ENCODE measurements at regions not wholly inside any gene's neighbourhood (a gene's known extent, or its start where the extent isn't known, plus 50 kb on each side); places are given as distances from the start of the nearest gene placed in this dataset.
A peak's percentile ranks its signal among the peaks of the same experiment; 100 is the strongest.

DNA sequence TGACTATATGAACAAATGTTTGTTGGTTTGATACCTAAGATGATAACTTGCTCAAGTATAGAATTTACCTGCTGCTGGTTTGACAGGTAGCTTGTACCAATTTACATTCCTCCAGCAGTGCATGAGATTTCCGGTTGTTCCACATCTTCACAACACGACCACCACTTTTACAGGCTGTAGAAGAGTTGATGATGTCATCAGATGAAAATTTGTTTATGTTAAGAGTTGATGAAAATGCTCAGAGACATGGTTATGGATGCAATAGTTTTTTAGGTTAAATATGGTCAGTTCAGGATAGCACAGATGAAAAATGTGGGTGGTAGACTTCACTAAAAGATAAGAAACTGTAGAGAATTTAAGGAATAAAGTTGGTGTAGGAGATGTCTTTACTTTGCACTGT is 468.3 kb downstream of the PCDH18 start:
- DNase-seq, result no peak

DNA sequence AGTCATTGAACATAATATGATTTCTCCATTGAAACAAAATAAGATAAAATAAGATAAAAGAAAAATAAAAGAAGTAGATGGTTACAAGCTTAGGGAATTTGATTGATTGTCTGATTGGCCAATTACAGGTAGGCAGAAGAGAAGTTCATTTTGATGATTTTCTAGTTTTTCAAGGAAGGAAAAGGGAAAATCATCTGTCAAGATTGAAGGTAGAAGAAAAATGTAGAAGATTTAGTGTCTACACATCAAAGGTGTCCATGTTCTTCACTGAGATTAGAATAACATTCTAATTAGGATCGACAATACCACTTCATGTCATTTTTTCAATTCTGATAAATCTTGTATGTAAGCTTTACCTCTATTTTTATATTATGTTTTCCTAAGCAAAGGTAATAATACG is 489.1 kb downstream of the PCDH18 start:
- DNase-seq, result no peak

DNA sequence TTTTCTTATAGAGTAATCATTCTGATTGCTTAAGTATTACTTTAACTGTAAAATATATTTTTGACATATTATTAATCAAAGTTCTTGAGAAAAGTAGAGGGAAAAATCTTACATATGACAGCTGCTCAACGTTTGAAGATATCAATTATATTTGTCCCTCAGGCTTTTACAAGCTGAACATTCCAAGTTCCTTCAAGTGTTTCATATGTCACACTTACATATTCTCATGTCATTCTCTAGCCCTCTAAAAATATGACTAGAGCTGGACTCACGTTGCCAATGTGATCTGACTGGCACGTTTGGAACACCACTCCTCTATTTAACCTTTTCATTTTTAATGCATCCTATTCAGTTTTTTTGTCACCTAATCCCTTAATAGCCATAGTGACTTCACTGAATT is 492.9 kb downstream of the PCDH18 start:
- no peak for DNase-seq

DNA sequence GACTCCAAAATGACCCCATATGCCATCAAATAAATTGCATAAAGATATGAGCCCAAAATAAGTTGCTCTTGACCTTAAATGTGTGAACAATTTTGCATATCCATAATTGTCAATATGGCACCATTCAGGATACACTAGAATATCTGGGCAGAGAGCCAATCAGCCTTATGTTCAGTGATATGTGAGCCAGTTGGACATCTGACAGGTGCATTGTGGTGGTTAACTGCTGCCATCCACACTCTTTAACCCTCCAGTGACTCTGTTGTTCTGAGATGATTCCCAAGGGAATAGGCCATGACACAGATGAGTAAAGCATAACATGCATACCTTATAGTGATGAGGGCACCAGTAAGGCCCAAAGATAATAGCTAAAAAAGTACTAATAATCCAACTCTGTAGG is 500.1 kb downstream of the PCDH18 start:
- DNase-seq, result peak; percentile 55 to 59

DNA sequence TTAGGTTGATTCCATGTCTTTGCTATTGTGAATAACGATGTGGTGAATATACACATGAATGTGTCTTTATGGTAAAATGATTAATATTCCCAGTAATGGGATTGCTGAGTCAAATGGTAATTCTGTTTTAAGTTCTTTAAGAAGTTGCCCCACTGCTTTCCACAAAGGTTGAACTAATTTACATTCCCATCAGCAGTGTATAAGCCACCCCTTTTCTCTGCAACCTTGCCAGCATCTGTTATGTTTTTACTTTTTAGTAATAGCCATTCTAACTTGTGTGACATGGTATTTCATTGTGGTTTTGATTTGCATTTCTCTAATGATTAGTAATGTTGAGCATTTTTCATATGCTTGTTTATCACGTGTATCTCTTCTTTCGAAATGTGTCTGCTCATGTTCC is 503.3 kb downstream of the PCDH18 start:
- no peak for DNase-seq

DNA sequence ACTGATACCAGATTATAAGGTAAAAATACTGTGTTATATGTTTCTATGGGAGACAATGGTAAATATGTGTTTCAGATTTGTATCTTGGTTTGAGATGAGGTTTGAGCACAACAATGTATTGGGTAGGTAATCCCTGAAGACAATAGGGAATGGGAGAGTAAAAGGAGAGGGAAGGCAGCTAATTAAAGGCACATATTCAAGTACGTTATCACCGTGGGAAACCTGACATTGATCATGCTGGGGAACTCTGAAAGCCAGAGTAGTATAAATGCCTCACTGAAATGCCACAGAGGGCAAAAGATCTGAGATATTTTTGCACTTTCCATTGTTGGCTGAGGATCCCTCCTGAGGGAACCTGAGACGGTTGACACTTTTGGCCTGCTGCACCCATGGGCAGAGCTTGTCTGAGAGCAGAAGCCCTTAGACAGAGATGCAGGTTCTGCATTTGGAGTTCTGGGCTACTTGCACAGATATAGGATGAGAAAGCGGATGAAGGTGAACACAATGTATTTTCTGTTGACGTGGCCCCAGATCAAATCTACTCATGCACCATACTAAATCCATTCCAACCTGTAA is 506.7 kb downstream of the PCDH18 start:
- no peak for DNase-seq

DNA sequence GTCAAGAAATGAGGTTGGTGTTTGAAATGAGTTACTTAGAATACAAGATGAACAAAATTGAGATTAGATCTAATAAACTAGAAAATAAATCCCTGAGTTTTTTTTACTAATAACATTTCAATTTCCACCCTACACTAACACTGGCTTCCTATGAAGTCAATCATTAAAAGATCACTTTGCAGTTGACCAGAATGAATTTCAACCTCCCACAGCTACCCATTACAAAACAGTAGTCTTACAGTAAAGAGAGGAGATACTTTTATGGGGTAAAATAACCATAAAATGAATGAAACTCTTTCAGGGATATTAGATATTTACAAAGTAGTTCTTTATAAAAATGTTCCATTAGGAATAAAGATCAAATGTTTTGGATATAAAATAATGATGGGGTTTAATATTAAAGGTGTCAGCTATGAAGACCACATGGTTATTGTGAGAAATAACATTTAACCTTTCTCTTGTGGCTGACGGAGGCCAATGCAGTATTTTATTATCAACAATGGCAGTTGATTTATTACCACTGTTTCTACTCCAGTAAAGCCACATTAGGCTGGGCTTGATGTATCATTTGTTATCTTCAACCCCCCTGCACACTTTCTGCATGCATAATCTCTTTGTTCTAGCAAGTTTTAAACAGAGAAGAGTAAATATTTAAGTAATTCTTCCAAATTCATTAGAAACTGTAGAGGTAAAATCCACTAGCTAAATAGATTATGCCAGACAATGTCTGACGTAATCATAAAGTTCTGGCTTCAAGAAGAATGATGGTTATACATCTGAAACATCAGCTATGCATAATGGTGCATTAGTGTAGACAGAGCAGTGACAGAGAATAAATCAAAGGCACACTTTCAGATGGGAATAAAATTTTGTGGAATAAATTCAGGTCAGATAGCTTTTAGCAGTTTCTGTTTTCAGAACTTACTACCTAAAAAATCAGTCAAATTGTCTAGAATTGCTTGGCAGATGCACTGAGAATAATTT is 516.6 kb downstream of the PCDH18 start:
- DNase-seq, result no peak

DNA sequence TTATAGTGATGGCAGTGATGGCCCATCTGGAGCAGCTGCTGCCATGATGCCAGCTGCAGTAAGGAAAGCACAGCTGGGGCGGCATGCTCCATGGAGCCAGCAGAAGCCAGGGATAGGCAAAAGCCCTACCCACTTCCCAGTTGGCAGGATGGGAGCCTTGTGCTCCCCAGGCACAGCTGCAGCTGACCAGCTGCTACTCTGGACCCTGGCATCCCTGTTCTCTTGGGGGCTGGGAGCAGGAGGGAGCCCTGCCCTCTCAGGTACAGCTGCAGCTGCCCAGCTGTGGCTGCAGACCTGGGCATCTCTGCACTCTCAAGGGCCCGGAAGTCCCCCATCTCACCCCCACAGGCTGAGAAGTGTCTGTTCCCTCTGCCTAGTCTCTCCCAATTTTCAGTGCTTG is 531.9 kb downstream of the PCDH18 start:
- DNase-seq, result no peak

DNA sequence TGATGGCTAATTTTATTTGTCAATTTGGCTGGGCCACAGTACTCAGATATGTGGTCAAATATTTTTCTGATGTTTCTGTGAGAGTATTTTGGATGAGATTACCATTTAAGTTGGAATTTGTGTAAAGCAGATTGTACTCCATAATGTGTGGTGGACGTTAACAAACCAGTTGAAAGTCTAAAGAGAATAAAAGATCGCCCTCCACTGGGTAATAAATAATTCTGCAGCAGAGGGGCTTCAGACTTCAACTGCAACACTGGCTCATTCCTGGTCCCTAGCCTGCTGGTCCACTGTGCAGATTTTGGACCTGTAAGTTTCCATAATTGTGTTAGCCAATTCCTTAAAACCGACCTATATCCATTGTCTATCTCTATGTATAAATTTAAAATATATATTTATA is 540.3 kb downstream of the PCDH18 start:
- DNase-seq, result no peak

DNA sequence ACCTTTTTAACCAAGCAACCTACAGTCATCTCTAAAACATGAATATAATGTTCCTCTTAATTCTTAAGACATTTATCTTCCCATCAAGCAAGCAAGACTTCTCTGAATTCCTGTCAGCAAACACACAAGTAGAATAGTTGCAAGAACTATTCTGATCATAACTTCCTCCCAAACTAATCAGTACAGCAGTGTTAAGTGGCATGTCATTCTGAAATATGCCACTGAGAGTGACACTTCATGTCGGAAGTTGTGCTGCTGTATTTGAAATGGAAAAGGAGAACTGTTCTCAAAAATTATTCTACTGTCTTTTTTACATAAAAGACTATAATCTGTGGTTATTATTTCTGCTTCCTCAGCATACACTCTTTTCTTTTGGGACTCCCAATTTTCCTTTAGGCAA is 546.6 kb downstream of the PCDH18 start:
- DNase-seq, result no peak

DNA sequence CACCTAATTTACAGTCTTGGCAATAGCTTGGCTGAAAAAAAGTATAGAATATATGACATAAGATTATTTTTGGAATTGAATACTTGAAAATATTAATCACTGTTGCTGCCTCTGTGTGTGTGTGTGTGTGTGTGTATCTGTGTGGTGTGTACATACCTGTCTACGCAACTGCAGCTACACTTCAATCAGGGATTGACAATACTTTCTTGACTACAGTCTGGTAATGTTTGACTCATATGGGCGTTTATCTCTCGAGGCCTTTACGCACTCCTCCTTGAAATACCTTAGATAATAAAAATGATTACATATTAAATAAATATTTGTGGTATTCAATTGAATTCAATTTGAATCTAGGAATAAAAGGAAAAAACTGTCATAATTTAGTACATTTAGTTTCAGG is 565.2 kb downstream of the PCDH18 start:
- no peak for DNase-seq

DNA sequence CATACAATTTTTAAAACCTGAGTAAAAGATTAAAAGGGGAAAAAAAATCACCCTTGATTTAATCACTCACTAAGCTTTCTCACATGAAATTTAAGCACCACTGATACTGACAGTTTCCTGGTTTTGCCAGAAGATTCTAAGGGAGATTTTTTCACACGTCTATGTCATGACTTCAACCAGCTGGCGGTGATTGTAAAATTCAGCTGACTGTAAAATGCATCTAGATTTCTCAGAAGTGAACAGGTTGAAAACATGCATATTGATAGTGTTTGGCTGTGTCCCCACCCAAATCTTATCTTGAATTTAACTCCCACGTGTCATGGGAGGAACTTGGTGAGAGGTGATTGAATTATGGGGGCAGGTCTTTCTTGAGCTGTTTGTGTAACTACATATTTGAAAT is 566.8 kb downstream of the PCDH18 start:
- no peak for DNase-seq

DNA sequence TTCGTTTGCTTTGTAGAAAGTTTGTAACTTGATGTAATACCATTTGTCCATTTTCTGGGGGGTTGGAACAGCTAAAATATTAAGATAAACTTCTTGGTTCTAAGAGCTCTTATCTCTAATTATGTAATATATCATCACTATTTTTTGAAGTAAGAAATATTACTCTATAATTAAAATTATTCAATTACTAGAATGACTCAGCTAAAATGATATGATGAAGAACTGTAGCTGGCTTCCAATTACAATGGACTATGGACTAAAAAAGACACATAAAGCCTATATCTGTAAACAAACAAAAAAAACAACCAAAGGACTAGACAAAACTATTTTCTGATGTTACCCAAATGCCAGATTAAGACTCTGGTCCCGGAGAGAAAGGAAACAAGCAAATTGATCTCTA is 569.4 kb downstream of the PCDH18 start:
- no peak for DNase-seq

DNA sequence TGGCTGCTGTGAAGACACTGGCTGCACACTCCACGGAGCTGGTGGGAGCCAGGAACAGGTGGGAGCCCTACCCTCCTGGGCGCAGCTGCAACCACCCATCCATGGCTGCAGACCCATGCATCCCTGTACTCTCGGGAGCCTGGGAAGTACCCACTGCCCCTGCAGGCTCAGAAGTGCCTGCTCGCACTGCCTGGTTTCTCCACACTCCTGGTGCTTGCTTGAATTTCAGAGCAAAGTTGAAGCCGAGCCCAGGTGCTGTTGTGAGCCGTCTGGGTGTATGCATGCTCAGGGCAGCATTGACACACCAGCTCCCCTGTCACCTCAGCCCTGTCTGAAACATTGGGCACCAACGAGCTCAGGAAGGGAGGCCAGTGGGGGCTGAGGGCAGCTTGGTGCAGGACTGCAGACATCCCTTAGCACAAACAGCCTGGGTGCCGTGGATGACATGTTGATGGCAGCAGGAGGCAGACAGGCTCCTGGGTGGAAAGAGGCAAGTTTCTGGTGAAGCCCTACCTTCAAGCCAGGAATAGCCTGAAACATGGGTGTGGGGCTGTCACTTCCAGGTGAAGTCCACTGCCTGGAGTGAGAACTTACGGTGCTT is 585.9 kb downstream of the PCDH18 start:
- no peak for DNase-seq

DNA sequence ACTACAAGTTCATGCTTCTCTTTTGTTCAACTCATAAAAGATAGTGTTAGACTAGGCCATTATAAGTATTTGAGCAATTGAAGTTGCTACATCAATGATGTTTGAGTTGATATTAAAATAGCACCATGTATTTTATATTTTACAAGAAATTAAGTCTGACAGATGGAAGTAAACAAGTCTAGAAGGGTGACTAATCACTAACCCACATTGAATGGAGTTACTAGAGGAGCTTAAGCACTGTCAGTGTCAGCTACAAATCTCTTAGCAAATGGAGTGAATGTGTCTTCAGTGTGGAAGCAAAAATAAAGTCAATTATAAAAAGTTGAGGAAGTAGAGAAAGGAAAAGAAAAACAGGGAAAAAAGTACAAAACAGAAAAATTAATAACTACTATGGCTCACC is 592.5 kb downstream of the PCDH18 start:
- no peak for DNase-seq

DNA sequence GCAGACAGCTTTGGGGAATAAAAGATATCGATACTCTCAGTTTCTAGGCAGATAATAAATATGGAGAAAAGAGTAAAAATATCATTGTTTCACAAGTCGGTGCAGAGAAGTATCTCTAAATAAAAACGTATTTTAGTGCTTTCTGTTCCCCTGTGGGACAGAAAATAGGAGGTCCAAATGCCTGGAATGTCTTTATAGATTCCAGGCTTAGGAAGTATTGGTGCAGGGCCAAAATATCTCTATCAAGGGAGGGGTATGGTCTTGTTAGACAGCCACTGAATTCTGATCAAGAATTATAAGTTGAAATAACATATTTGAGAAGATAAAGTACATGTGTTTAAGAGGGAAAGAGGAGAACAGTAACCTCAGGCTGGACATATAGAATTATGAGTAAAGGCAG is 596.4 kb downstream of the PCDH18 start:
- DNase-seq, result no peak

DNA sequence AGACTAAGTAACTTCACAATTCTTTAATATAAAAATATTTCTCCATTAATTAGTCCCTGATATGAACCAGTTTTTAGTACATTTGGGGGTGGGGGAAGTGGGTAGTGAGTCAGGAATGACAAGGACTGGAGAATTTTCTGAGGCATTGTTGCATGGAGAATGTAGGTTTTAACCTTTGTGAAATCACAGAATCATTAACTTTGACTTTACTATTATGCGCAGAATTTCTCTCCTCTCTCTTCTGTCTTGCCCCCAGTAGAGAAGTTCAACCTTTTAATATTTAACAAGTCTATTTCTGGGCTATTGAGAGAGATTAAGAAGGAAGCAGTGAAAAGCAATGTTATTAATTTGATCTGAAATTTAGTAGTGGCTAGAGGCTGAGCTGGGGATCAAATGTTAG is 597.0 kb downstream of the PCDH18 start:
- DNase-seq, result no peak

DNA sequence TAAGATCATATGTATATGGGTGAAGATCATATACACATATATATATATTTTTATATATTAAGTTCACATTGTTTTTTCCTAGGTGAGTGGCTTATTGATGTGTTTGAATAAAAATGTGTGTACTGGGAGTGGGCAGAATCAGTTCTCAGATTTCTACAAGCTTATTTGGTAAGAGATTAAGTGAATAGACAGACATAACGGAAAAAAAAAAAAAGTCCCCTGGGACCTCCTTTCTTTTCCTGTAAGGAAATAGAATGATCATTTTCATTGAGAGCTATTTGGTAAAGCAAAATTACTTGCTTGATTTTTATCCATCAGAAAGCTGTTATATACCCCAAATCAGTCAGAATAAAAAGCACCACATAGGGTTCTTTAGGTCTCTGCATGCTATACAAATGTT is 597.7 kb downstream of the PCDH18 start:
- DNase-seq, result no peak

DNA sequence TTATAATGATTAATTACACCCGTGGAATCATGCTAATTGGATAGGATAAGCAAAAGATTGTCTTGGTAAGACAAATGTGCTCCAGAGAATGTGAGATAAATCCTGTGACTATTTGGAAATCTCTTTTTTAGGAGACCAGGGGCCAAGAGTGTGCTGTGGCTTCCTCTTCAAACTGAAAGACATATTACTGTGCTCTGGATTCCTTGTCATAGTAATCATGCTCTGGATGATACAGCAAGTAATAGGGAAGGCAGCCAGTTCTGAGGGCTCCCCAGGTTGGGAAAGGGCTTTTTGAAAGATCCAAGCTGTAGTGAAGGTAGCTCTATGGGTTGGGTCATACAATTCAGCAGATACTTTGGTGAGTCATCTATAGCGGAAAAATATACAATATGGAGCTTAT is 600.5 kb downstream of the PCDH18 start:
- DNase-seq, result no peak

DNA sequence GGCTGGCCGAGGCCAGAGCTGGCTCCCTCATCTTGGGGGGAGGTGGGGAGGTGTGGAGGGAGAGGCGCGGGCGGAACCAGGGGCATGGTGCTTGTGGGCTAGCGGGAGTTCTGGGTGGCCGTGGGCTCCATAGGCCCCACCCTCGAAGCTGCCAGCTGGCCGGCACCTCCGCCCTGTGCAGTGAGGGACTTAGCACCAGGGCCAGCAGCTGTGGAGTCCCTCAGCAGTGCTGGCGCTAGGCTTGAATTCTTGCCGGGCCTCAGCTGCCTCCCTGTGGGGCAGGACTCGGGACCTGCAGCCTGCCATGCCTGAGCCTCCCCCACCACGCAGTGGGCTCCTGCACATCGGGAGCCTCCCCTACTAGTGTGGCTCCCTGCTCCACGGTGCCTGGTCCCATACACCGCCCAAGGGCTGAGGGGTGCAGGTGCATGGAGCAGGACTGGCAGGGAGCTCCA is 603.3 kb downstream of the PCDH18 start:
- no peak for DNase-seq

DNA sequence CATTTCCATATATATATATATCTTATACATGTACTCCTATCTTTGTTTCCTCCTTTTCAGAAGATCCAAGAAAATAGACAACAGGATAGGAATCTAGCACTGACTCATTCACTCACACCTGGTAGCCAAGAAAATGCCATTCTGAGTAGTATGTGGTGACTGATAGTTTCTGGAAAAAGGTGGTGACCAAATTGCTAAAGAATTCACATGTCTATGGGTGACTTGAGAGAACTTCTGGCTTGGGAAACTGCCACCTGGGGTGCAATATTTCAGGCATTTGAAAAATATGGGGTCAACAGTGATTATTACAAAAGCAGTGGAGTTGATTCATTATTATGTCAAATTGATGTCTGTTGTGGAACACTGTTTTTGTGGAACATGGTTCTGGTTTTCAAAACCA is 605.1 kb downstream of the PCDH18 start:
- DNase-seq, result no peak

DNA sequence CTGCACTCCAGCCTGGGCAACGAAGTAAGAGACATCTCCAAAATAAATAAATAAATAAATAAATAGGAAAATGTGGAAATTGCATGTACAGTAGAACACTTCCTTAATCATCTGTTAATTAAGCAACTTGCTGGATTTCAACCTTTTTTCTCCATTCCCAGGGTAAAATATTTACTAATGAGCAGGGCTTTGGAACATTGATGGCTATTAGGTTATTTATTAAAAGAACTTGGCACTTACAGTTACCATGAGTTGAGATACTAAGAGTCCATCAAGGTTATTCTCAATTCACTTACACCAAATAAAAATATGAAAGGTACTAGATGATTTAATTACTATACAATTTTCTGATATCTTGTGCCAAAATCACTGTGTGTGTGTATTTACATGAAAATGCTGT is 607.1 kb downstream of the PCDH18 start:
- DNase-seq, result no peak

DNA sequence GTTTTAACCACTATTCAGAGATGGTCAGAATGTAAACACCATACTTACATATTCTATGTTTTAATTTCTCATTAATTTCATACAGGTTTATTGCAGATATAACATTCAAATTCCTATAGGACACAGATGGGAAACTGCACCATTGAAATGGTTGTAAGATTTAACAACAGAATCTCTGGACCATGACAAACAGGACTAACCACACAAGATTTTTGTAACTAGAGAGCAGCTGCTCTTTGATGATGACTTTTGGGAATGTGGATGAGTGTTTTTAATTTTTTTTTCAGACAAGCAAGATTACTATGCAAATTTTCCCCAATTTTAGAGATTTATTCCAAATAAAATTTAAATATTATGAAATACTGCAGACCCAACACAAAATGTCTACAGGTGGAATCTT is 610.2 kb downstream of the PCDH18 start:
- no peak for DNase-seq

Measured in SHP77 (cell line).